Uterus (tissue), 2 donors: ENCODE measurements at regions not wholly inside any gene's neighbourhood (a gene's known extent, or its start where the extent isn't known, plus 50 kb on each side); places are given as distances from the start of the nearest gene placed in this dataset.

Source experiments
- POLR2A ChIP-seq, 2 donors: fragments of 450-650 bp; IDR thresholded peaks; one replicate each; pipeline ENCODE4 v1.6.1; 2016; ENCODE audit warnings: antibody characterized with exemption in 2 of 2, mild to moderate bottlenecking in 1 of 2, moderate library complexity in 1 of 2
- TF ChIP-seq, protein P1 (sequence below), 4 experiments: fragments of 200-600 bp in 2 of 4; fragments of 450-650 bp in 2 of 4; sonication (generic) in 2 of 4; IDR thresholded peaks; one replicate each; pipeline ENCODE4 v1.5.1; 2016 to 2019; ENCODE audit warnings: antibody characterized with exemption in 4 of 4, mild to moderate bottlenecking in 2 of 4, moderate library complexity in 1 of 4

DNA sequence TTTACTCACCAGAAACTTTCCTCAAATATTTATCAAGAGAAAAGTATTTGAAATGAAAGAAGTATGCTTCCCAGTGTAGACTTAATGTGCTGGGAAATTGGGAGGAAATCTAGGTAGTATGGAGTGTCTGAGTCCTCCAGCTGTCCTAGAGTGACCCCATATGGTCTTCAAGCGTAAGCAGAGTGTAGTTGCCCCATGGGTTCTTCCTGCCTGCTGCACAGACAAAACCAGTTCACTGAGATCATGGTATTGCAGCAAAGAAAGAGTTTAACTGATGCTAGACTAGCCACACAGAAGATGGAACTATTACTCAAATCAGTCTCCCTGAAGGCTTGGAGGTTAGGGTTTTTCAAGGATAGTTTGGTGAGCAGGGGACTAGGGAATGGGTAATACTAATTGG is 114.9 kb upstream of the PRLR start:
- TF ChIP-seq, protein P1, sequence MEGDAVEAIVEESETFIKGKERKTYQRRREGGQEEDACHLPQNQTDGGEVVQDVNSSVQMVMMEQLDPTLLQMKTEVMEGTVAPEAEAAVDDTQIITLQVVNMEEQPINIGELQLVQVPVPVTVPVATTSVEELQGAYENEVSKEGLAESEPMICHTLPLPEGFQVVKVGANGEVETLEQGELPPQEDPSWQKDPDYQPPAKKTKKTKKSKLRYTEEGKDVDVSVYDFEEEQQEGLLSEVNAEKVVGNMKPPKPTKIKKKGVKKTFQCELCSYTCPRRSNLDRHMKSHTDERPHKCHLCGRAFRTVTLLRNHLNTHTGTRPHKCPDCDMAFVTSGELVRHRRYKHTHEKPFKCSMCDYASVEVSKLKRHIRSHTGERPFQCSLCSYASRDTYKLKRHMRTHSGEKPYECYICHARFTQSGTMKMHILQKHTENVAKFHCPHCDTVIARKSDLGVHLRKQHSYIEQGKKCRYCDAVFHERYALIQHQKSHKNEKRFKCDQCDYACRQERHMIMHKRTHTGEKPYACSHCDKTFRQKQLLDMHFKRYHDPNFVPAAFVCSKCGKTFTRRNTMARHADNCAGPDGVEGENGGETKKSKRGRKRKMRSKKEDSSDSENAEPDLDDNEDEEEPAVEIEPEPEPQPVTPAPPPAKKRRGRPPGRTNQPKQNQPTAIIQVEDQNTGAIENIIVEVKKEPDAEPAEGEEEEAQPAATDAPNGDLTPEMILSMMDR (IDR thresholded peaks at IDR 0.05), result no peak
- TF ChIP-seq POLR2A (IDR thresholded peaks at IDR 0.05), result no peak
